Esophagus muscularis mucosa (tissue), 4 donors: ENCODE measurements at regions not wholly inside any gene's neighbourhood (a gene's known extent, or its start where the extent isn't known, plus 50 kb on each side); places are given as distances from the start of the nearest gene placed in this dataset.
A peak's percentile ranks its signal among the peaks of the same experiment; 100 is the strongest.
"Not testable (repeated sequence)": the region's sequence is repeated elsewhere in the genome, so short reads cannot be mapped to it uniquely, and the experiment has no call there.

Experiments used
- DNase-seq: peaks from one replicate; pipeline ENCODE4 v3.0.0-alpha.2; 2017; ENCODE audit errors: extremely low spot score
- H3K27ac ChIP-seq, 4 donors: fragments of 200-600 bp; sonication (generic); replicated peaks in 1 of 4; 1 replicate in 3 of 4; 2 replicates in 1 of 4; pipeline ENCODE4 v1.5.1; 2016 to 2019; ENCODE audit warnings: mild to moderate bottlenecking in 1 of 4
- H3K27me3 ChIP-seq, 4 donors: fragments of 200-600 bp; sonication (generic); one replicate each; pipeline versions ENCODE4 v1.5.1 to v1.6.0; 2016 to 2019
- H3K36me3 ChIP-seq, 4 donors: fragments of 200-600 bp; sonication (generic); one replicate each; pipeline ENCODE4 v1.5.1; 2016 to 2019
- H3K4me1 ChIP-seq, 4 donors: fragments of 200-600 bp; sonication (generic); one replicate each; pipeline ENCODE4 v1.5.1; 2016 to 2019
- H3K4me3 ChIP-seq, 4 donors: fragments of 200-600 bp; sonication (generic); 1 replicate in 2 of 4; 2 replicates in 2 of 4; pipeline ENCODE4 v1.5.1; 2016 to 2019; ENCODE audit warnings: mild to moderate bottlenecking in 4 of 4, moderate library complexity in 1 of 4
- H3K9me3 ChIP-seq, 4 donors: fragments of 200-600 bp; sonication (generic); 1 replicate in 3 of 4; 2 replicates in 1 of 4; pipeline ENCODE4 v1.5.1; 2016 to 2019
- CTCF ChIP-seq, 3 experiments: fragments of 200-600 bp in 2 of 3; fragments of 450-650 bp in 1 of 3; sonication (generic) in 2 of 3; IDR thresholded peaks; one replicate each; pipeline ENCODE4 v1.5.1; 2017 to 2019; ENCODE audit warnings: antibody characterized with exemption in 3 of 3, mild to moderate bottlenecking in 2 of 3, moderate library complexity in 1 of 3
- EP300 ChIP-seq: sonication (generic); formaldehyde crosslinking; IDR thresholded peaks from one replicate; pipeline ENCODE4 v1.6.1; 2017; ENCODE audit warnings: antibody characterized with exemption
- POLR2A ChIP-seq: fragments of 450-650 bp; IDR thresholded peaks from one replicate; pipeline ENCODE4 v1.6.1; 2017; ENCODE audit warnings: antibody characterized with exemption, moderate library complexity, mild to moderate bottlenecking, low read depth
- POLR2AphosphoS5 ChIP-seq, 2 donors: sonication (generic); formaldehyde crosslinking; IDR thresholded peaks; one replicate each; pipeline ENCODE4 v1.6.1; 2017; ENCODE audit warnings: antibody characterized with exemption in 2 of 2
- WGBS: methylation state at CpG from one replicate; pipeline ENCODE4 v1.1.5; 2018; 5-methylcytosine and 5-hydroxymethylcytosine counted together
- intact Hi-C: fragments of 100-400 bp; cut with DNase I; formaldehyde crosslinking; loops from one replicate; pipeline ENCODE4 v1.15.1; 2023

- no peak for TF ChIP-seq POLR2A
- no peak for TF ChIP-seq EP300
- no peak for TF ChIP-seq CTCF (IDR thresholded peaks at IDR 0.05)
- no peak for TF ChIP-seq POLR2AphosphoS5 (IDR thresholded peaks at IDR 0.05)
- no peak overlapping the region for H3K4me3 ChIP-seq
- H3K9me3 ChIP-seq: no peaks in the 10 kb centered on the region
- WGBS: 90% methylated on average over 4 of the region's 4 CpGs
- intact Hi-C loops: no loop called here
- DNase-seq: no peak
- H3K27ac ChIP-seq: no peak overlapping the region
- H3K4me1 ChIP-seq: no peaks in the 10 kb centered on the region
- H3K36me3 ChIP-seq: no peaks in the 10 kb centered on the region
- H3K27me3 ChIP-seq: no peaks in the 10 kb centered on the region
These were observed 420.3 kb downstream of the FAM47B start for GRCh38 chrX:35362866-35363265.

- intact Hi-C loops: no loop called here
- no peak for DNase-seq
- no peaks in the 10 kb centered on the region for H3K36me3 ChIP-seq
- TF ChIP-seq POLR2A: no peak
- no peak for TF ChIP-seq POLR2AphosphoS5 (IDR thresholded peaks at IDR 0.05)
- TF ChIP-seq CTCF (IDR thresholded peaks at IDR 0.05): no peak
- no peak for TF ChIP-seq EP300
- no peaks in the 10 kb centered on the region for H3K27me3 ChIP-seq
- no peak overlapping the region for H3K27ac ChIP-seq
- H3K4me1 ChIP-seq: no peaks in the 10 kb centered on the region
- H3K4me3 ChIP-seq: no peak overlapping the region
- no peaks in the 10 kb centered on the region for H3K9me3 ChIP-seq
- 62% methylated on average over 1 of the region's 1 CpG for WGBS
These were observed 424.0 kb upstream of the MAGEB16 start for GRCh38 chrX:35374116-35374515.

GRCh38 chrX:35380808-35381700 is 417.1 kb upstream of the MAGEB16 start:
- Histone ChIP-seq H3K27me3 (no peaks in the 10 kb centered on the region), H3K36me3 (no peaks in the 10 kb centered on the region), H3K9me3 (no peaks in the 10 kb centered on the region), H3K4me3 (no peak overlapping the region), H3K4me1 (no peaks in the 10 kb centered on the region), H3K27ac (no peak overlapping the region)
- no peak for DNase-seq
- TF ChIP-seq CTCF (IDR thresholded peaks at IDR 0.05) (peak; percentile 15 to 38 (median 34)), POLR2AphosphoS5 (IDR thresholded peaks at IDR 0.05) (no peak), EP300 (no peak)
- 77% methylated on average over 6 of the region's 6 CpGs for WGBS
- intact Hi-C loops: no loop called here

- H3K4me3 ChIP-seq, intact Hi-C loops, H3K27ac ChIP-seq, H3K4me1 ChIP-seq, H3K9me3 ChIP-seq, H3K36me3 ChIP-seq, H3K27me3 ChIP-seq, DNase-seq: not testable (repeated sequence)
- 86% methylated on average over 3 of the region's 3 CpGs for WGBS
These were observed 416.4 kb upstream of the MAGEB16 start for GRCh38 chrX:35381709-35382108.

GRCh38 chrX:35382966-35383365 is 415.2 kb upstream of the MAGEB16 start:
- no peaks in the 10 kb centered on the region for H3K9me3 ChIP-seq
- TF ChIP-seq POLR2A: no peak
- no peak for TF ChIP-seq POLR2AphosphoS5 (IDR thresholded peaks at IDR 0.05)
- TF ChIP-seq EP300: no peak
- TF ChIP-seq CTCF (IDR thresholded peaks at IDR 0.05): no peak
- no peak for DNase-seq
- 53% methylated on average over 4 of the region's 4 CpGs for WGBS
- intact Hi-C loops: no loop called here
- no peaks in the 10 kb centered on the region for H3K27me3 ChIP-seq
- H3K27ac ChIP-seq: no peak overlapping the region
- no peaks in the 10 kb centered on the region for H3K36me3 ChIP-seq
- H3K4me3 ChIP-seq: no peak overlapping the region
- H3K4me1 ChIP-seq: no peaks in the 10 kb centered on the region
